ENCODE measurements at regions not wholly inside any gene's neighbourhood (a gene's known extent, or its start where the extent isn't known, plus 50 kb on each side); places are given as distances from the start of the nearest gene placed in this dataset.

GRCh38 chr12:24415934-24416333, 466.5 kb upstream of the SOX5 start:
- no peak for TF ChIP-seq CTCF (IDR thresholded peaks at IDR 0.05; ENCODE audit: insufficient read depth, low read depth, low read length)
- TF ChIP-seq EZH2 (IDR thresholded peaks at IDR 0.05; ENCODE audit: insufficient read depth, low read length) = no peak
